Vagina (tissue), 2 donors: ENCODE measurements at regions not wholly inside any gene's neighbourhood (a gene's known extent, or its start where the extent isn't known, plus 50 kb on each side); places are given as distances from the start of the nearest gene placed in this dataset.

Source experiments
- DNase-seq, 2 donors: peaks; one replicate each; pipeline ENCODE4 v3.0.0-alpha.2; 2017; ENCODE audit errors: extremely low spot score in 2 of 2
- H3K27ac ChIP-seq: fragments of 200-600 bp; sonication (generic); one replicate; pipeline ENCODE4 v1.5.1; 2019
- H3K27me3 ChIP-seq: fragments of 200-600 bp; sonication (generic); one replicate; pipeline ENCODE4 v1.5.1; 2019
- H3K36me3 ChIP-seq, 2 donors: fragments of 200-600 bp; sonication (generic); one replicate each; pipeline ENCODE4 v1.5.1; 2017 to 2019
- H3K4me1 ChIP-seq: fragments of 200-600 bp; sonication (generic); one replicate; pipeline ENCODE4 v1.5.1; 2019
- H3K4me3 ChIP-seq, 2 donors: fragments of 200-600 bp; sonication (generic); 1 replicate in 1 of 2; 2 replicates in 1 of 2; pipeline ENCODE4 v1.5.1; 2016 to 2019
- H3K9me3 ChIP-seq: fragments of 200-600 bp; sonication (generic); one replicate; pipeline ENCODE4 v1.5.1; 2019
- CTCF ChIP-seq, 3 experiments: fragments of 450-650 bp in 2 of 3; fragments of 200-600 bp in 1 of 3; sonication (generic) in 1 of 3; IDR thresholded peaks; one replicate each; pipeline ENCODE4 v1.5.1; 2017 to 2019; ENCODE audit warnings: antibody characterized with exemption in 3 of 3, mild to moderate bottlenecking in 2 of 3, moderate library complexity in 2 of 3
- POLR2A ChIP-seq, 2 donors: fragments of 450-650 bp; IDR thresholded peaks; one replicate each; pipeline ENCODE4 v1.6.1; 2017; ENCODE audit warnings: antibody characterized with exemption in 2 of 2, mild to moderate bottlenecking in 2 of 2, moderate library complexity in 2 of 2
- POLR2AphosphoS5 ChIP-seq, 2 donors: sonication (generic); formaldehyde crosslinking; IDR thresholded peaks; one replicate each; pipeline ENCODE4 v1.9.0; 2017; ENCODE audit warnings: antibody characterized with exemption in 2 of 2, mild to moderate bottlenecking in 2 of 2, low read depth in 1 of 2; ENCODE audit not compliant: insufficient read depth in 1 of 2
- intact Hi-C: fragments of 100-400 bp; cut with DNase I; formaldehyde crosslinking; loops from one replicate; pipeline ENCODE4 v1.15.1; 2023

- TF ChIP-seq CTCF (IDR thresholded peaks at IDR 0.05), result no peak
- no peak for TF ChIP-seq POLR2A (IDR thresholded peaks at IDR 0.05)
- TF ChIP-seq POLR2AphosphoS5 (IDR thresholded peaks at IDR 0.05; ENCODE audit: insufficient read depth in 1 of 2, low read depth in 1 of 2), result no peak
- DNase-seq, result no peak
- H3K4me3 ChIP-seq, result no peak overlapping the region
- intact Hi-C loops, result no loop called here
- H3K4me1 ChIP-seq, result peaks cover 6% of the 10 kb centered on the region
- H3K36me3 ChIP-seq, result no peaks in the 10 kb centered on the region
- H3K27me3 ChIP-seq, result no peaks in the 10 kb centered on the region
- H3K9me3 ChIP-seq, result no peaks in the 10 kb centered on the region
- peak overlapping the region; percentile 45 for H3K27ac ChIP-seq
Measured at GRCh38 chr2:143908843-143909242, 611.1 kb downstream of the ZEB2 start.

DNA sequence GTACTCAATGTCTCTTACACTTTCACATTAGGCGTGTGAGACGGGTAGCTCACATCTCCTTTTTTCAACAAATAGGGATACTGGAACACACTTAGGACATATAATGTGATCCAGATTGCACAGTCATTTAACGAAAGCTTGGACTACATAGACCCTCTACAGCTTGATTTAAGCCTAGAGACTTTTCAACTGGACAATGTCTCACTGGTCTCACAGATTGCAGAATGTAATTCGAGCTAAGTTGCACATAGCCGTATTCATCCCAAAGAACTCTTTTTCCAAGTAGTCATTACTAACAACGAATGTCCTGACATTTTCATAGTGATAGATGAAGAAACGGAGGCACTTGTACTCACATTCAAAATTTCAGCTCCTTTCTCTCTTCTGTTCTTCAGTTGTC, 612.1 kb downstream of the ZEB2 start:
- intact Hi-C loops, result no loop called here

GRCh38 chr2:143906850-143907249, 613.1 kb downstream of the ZEB2 start:
- no peak overlapping the region for H3K4me3 ChIP-seq
- no peaks in the 10 kb centered on the region for H3K36me3 ChIP-seq
- no peak for TF ChIP-seq POLR2AphosphoS5 (IDR thresholded peaks at IDR 0.05; ENCODE audit: insufficient read depth in 1 of 2, low read depth in 1 of 2)
- no peak for TF ChIP-seq POLR2A (IDR thresholded peaks at IDR 0.05)
- TF ChIP-seq CTCF (IDR thresholded peaks at IDR 0.05), result no peak
- H3K27me3 ChIP-seq, result no peaks in the 10 kb centered on the region
- intact Hi-C loops, result no loop called here
- DNase-seq, result no peak
- H3K4me1 ChIP-seq, result peaks cover 14% of the 10 kb centered on the region
- H3K27ac ChIP-seq, result no peak overlapping the region
- no peaks in the 10 kb centered on the region for H3K9me3 ChIP-seq

More for the DNA sequence above, 612.1 kb downstream of the ZEB2 start:
- peaks cover 12% of the 10 kb centered on the region for H3K4me1 ChIP-seq
- H3K27ac ChIP-seq, result no peak overlapping the region
- H3K4me3 ChIP-seq, result no peak overlapping the region
- H3K36me3 ChIP-seq, result no peaks in the 10 kb centered on the region
- DNase-seq, result no peak
- H3K27me3 ChIP-seq, result no peaks in the 10 kb centered on the region
- TF ChIP-seq CTCF (IDR thresholded peaks at IDR 0.05) (no peak), POLR2A (IDR thresholded peaks at IDR 0.05) (no peak), POLR2AphosphoS5 (IDR thresholded peaks at IDR 0.05; ENCODE audit: insufficient read depth in 1 of 2, low read depth in 1 of 2) (no peak)
- H3K9me3 ChIP-seq, result no peaks in the 10 kb centered on the region

DNA sequence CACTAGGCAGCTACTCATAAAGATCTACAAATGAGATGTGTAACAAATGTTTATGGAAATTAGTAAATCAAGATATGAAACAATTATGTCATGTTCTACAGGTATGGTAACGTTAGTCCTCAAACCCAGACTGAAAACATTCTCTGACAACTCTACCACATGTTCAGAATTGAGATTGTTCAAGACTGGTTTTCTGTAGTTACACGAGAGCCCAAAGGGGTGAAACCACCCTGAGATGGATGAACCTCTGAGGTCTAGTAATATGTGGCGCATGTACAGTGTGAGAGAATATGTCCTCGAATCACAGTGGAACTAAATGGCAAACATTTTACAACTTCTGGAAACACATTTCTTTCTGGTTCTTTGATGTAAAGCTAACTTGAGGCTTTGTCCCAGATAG, 614.3 kb downstream of the ZEB2 start:
- DNase-seq, result no peak
- H3K9me3 ChIP-seq, result no peaks in the 10 kb centered on the region
- peaks cover 20% of the 10 kb centered on the region for H3K4me1 ChIP-seq
- no peak for TF ChIP-seq CTCF (IDR thresholded peaks at IDR 0.05)
- TF ChIP-seq POLR2A (IDR thresholded peaks at IDR 0.05), result no peak
- TF ChIP-seq POLR2AphosphoS5 (IDR thresholded peaks at IDR 0.05; ENCODE audit: insufficient read depth in 1 of 2, low read depth in 1 of 2), result no peak
- intact Hi-C loops, result no loop called here
- no peak overlapping the region for H3K27ac ChIP-seq
- no peak overlapping the region for H3K4me3 ChIP-seq
- H3K27me3 ChIP-seq, result no peaks in the 10 kb centered on the region
- no peaks in the 10 kb centered on the region for H3K36me3 ChIP-seq

DNA sequence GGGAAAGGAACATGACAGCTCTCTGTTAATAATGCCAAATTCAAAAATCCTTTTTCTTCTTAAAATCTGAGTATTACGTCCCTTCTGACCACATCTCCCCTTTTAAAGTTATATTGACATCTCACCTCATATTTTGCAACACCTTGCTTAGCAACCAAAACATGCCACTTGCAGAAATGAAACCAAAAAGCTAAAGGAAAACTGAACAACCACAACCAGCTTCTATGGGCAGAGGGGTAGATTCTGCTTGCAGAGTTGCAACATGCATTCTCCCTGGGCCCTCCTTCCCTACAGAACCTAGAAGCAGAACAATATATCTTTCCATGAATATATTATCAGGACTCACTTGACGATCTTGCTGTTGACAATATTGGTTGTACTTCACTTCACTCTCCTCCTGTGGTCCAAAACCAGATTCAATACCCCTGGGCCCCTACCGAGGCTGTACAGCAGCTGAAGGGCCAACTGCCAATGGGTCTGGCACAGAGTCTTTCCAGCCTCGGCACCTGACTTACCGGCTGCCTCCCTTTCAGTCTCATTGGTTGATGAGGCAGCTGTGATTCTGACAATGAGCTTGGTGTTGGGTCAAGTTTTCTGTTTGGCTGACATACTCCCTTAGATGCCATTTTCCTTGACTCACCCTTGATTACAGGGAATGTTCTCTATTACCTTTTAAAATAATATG, 616.6 kb downstream of the ZEB2 start:
- Histone ChIP-seq H3K4me3 (no peak overlapping the region), H3K4me1 (peaks cover 14% of the 10 kb centered on the region), H3K36me3 (no peaks in the 10 kb centered on the region), H3K27ac (no peak overlapping the region), H3K27me3 (no peaks in the 10 kb centered on the region), H3K9me3 (no peaks in the 10 kb centered on the region)
- intact Hi-C loops, result no loop called here
- DNase-seq, result no peak
- no peak for TF ChIP-seq POLR2A (IDR thresholded peaks at IDR 0.05)
- no peak for TF ChIP-seq POLR2AphosphoS5 (IDR thresholded peaks at IDR 0.05; ENCODE audit: insufficient read depth in 1 of 2, low read depth in 1 of 2)
- TF ChIP-seq CTCF (IDR thresholded peaks at IDR 0.05), result no peak
